ENCODE measurements at regions not wholly inside any gene's neighbourhood (a gene's known extent, or its start where the extent isn't known, plus 50 kb on each side); places are given as distances from the start of the nearest gene placed in this dataset.
"Not testable (repeated sequence)": the region's sequence is repeated elsewhere in the genome, so short reads cannot be mapped to it uniquely, and the experiment has no call there.

DNA sequence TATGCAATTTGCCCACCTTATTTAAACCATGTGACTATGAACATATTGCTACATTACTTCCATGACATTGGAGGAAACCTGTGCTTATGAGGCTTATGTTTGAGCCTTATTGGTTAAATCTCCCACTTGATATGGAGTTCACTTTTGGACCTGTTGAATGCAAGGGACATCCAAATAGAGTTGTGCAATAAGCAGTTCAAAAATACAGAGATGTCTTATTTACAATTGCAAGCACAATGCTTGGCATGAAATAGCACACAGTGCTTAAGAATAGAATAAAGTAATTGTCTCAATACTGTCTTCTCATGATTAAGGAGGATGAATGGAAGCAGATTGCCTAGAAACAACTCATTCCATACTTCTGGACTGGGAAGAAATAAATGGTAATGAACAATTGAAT lies 793.5 kb downstream of the METTL4 start (continued):
- TF ChIP-seq, protein P1, sequence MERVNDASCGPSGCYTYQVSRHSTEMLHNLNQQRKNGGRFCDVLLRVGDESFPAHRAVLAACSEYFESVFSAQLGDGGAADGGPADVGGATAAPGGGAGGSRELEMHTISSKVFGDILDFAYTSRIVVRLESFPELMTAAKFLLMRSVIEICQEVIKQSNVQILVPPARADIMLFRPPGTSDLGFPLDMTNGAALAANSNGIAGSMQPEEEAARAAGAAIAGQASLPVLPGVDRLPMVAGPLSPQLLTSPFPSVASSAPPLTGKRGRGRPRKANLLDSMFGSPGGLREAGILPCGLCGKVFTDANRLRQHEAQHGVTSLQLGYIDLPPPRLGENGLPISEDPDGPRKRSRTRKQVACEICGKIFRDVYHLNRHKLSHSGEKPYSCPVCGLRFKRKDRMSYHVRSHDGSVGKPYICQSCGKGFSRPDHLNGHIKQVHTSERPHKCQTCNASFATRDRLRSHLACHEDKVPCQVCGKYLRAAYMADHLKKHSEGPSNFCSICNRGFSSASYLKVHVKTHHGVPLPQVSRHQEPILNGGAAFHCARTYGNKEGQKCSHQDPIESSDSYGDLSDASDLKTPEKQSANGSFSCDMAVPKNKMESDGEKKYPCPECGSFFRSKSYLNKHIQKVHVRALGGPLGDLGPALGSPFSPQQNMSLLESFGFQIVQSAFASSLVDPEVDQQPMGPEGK (CRISPR knock-in tag; IDR thresholded peaks at IDR 0.05; ENCODE audit: borderline replicate concordance), result no peak
- TF ChIP-seq ZC3H10 (CRISPR knock-in tag; IDR thresholded peaks at IDR 0.05), result no peak

GRCh38 chr18:1778496-1779178 lies 792.7 kb downstream of the METTL4 start:
- TF ChIP-seq GLIS3 (CRISPR knock-in tag; IDR thresholded peaks at IDR 0.05) (no peak), ARNTL (CRISPR knock-in tag; IDR thresholded peaks at IDR 0.05; ENCODE audit: borderline replicate concordance, low read depth) (no peak), ZNF8 (CRISPR knock-in tag; IDR thresholded peaks at IDR 0.05) (no peak), BACH2 (CRISPR knock-in tag; IDR thresholded peaks at IDR 0.05; ENCODE audit: borderline replicate concordance) (no peak)
- no peak for ATAC-seq

DNA sequence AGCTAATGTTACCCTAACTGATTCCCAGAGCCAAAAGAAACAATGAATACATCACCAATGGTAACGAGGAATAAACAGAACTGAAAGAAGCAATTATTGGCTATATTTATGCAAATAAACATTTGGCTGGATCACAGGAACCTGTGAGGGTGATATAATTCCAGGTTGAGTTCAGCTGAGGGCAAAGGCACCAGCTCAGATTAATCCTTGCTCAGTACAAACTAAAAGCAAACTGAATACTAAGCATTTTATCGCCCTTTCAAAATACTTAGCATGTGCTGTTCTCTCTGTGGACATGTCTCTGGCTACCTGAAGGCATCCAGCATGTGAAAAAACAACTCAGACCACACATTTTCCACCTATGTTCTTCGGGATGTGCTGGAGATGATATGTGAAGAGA lies 791.7 kb downstream of the METTL4 start:
- no peak for ATAC-seq
- TF ChIP-seq BACH2 (CRISPR knock-in tag; IDR thresholded peaks at IDR 0.05; ENCODE audit: borderline replicate concordance), result no peak
- TF ChIP-seq CSDC2 (CRISPR knock-in tag; IDR thresholded peaks at IDR 0.05), result no peak
- TF ChIP-seq GLIS3 (CRISPR knock-in tag; IDR thresholded peaks at IDR 0.05), result no peak
- TF ChIP-seq ZNF565 (CRISPR knock-in tag; conservative IDR thresholded peaks at IDR 0.05; ENCODE audit: low read depth), result no peak
- TF ChIP-seq, protein P1 (CRISPR knock-in tag; IDR thresholded peaks at IDR 0.05; ENCODE audit: borderline replicate concordance), result no peak
- TF ChIP-seq, protein P2, sequence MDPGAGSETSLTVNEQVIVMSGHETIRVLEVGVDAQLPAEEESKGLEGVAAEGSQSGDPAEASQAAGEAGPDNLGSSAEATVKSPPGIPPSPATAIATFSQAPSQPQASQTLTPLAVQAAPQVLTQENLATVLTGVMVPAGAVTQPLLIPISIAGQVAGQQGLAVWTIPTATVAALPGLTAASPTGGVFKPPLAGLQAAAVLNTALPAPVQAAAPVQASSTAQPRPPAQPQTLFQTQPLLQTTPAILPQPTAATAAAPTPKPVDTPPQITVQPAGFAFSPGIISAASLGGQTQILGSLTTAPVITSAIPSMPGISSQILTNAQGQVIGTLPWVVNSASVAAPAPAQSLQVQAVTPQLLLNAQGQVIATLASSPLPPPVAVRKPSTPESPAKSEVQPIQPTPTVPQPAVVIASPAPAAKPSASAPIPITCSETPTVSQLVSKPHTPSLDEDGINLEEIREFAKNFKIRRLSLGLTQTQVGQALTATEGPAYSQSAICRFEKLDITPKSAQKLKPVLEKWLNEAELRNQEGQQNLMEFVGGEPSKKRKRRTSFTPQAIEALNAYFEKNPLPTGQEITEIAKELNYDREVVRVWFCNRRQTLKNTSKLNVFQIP (CRISPR knock-in tag; IDR thresholded peaks at IDR 0.05; ENCODE audit: borderline replicate concordance, low read depth), result no peak

DNA sequence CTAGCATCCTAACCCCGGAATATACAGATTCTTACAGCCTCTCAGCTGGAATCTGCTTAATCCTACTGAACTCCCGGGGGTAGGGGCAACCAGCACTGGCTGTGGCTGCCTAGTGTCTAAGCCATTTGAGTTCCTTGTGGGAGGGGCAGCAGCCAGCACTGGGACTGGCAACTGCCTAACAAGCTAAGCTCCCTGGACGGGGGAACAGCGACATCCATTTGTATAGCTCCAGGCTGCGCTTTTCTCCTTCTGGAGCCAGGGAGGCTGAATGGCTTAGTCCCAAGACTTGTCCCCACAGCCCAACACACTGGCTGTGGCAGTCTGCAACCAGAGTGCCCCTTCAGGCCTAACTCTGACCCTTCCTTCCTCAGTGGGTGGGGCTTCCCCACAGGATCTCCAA lies 787.2 kb downstream of the METTL4 start:
- no peak for ATAC-seq
- no peak for TF ChIP-seq GLIS3 (CRISPR knock-in tag; IDR thresholded peaks at IDR 0.05)
- TF ChIP-seq, protein P2 (CRISPR knock-in tag; IDR thresholded peaks at IDR 0.05; ENCODE audit: borderline replicate concordance, low read depth), result no peak
- no peak for TF ChIP-seq ZNF70 (CRISPR knock-in tag; IDR thresholded peaks at IDR 0.05)
- TF ChIP-seq BACH2 (CRISPR knock-in tag; IDR thresholded peaks at IDR 0.05; ENCODE audit: borderline replicate concordance), result no peak
- TF ChIP-seq ZFP3 (CRISPR knock-in tag; IDR thresholded peaks at IDR 0.05), result no peak
- TF ChIP-seq RARB (CRISPR knock-in tag; IDR thresholded peaks at IDR 0.05), result no peak
- no peak for TF ChIP-seq ZC3H10 (CRISPR knock-in tag; IDR thresholded peaks at IDR 0.05)
- TF ChIP-seq ISL1 (CRISPR knock-in tag; IDR thresholded peaks at IDR 0.05), result no peak
- TF ChIP-seq, protein P1 (CRISPR knock-in tag; IDR thresholded peaks at IDR 0.05; ENCODE audit: borderline replicate concordance), result no peak
- TF ChIP-seq, protein P3, sequence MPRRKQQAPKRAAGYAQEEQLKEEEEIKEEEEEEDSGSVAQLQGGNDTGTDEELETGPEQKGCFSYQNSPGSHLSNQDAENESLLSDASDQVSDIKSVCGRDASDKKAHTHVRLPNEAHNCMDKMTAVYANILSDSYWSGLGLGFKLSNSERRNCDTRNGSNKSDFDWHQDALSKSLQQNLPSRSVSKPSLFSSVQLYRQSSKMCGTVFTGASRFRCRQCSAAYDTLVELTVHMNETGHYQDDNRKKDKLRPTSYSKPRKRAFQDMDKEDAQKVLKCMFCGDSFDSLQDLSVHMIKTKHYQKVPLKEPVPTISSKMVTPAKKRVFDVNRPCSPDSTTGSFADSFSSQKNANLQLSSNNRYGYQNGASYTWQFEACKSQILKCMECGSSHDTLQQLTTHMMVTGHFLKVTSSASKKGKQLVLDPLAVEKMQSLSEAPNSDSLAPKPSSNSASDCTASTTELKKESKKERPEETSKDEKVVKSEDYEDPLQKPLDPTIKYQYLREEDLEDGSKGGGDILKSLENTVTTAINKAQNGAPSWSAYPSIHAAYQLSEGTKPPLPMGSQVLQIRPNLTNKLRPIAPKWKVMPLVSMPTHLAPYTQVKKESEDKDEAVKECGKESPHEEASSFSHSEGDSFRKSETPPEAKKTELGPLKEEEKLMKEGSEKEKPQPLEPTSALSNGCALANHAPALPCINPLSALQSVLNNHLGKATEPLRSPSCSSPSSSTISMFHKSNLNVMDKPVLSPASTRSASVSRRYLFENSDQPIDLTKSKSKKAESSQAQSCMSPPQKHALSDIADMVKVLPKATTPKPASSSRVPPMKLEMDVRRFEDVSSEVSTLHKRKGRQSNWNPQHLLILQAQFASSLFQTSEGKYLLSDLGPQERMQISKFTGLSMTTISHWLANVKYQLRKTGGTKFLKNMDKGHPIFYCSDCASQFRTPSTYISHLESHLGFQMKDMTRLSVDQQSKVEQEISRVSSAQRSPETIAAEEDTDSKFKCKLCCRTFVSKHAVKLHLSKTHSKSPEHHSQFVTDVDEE (CRISPR knock-in tag; IDR thresholded peaks at IDR 0.05), result no peak

DNA sequence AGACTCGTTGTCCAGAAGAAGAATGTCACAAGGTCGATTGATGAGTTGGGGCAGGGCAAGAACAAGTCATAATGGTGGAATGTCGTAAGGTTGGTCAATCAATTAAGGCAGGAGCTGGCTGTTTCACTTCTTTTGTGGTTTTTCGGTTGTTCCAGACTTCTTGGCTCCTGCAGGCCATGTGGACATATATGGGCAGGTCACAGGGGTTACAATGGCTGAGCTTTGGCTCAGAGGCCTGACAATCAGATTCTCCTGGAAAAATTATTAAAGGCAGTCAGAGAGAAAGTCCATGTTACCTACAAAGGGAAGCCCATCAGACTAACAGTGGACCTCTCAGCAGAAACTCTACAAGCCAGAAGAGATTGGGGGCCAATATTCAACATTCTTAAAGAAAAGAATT lies 785.3 kb downstream of the METTL4 start:
- ATAC-seq, result not testable (repeated sequence)

Data from SK-N-SH treated with all-trans-retinoic acid at 6 μM for 48 hours (cell line).